CD14-positive monocyte (primary cell): ENCODE measurements at regions not wholly inside any gene's neighbourhood (a gene's known extent, or its start where the extent isn't known, plus 50 kb on each side); places are given as distances from the start of the nearest gene placed in this dataset.

Experiments
- DNase-seq, 3 donors: peaks; one replicate each; pipeline ENCODE4 v3.0.0-alpha.2; 2011 to 2022
- H2AFZ ChIP-seq: 2 replicates; pipeline ENCODE4 v1.6.0; 2012; ENCODE audit warnings: mild to moderate bottlenecking, low read depth, low read length, inconsistent platforms; ENCODE audit not compliant: insufficient read depth, poor library complexity, severe bottlenecking
- H3K27ac ChIP-seq, 2 donors: 1 replicate in 1 of 2; 2 replicates in 1 of 2; pipeline ENCODE4 v1.5.1; 2012 to 2013; ENCODE audit warnings: low read length in 2 of 2, control low read depth in 1 of 2, inconsistent platforms in 1 of 2, low read depth in 1 of 2, mild to moderate bottlenecking in 1 of 2
- H3K27me3 ChIP-seq, 2 donors: one replicate each; pipeline versions ENCODE4 v1.6.0 to v1.6.1; 2011 to 2013; ENCODE audit warnings: low read length in 2 of 2; ENCODE audit not compliant: control insufficient read depth in 2 of 2, insufficient read depth in 2 of 2
- H3K36me3 ChIP-seq, 2 donors: replicated peaks in 1 of 2; 1 replicate in 1 of 2; 2 replicates in 1 of 2; pipeline versions ENCODE4 v1.5.1 to v1.6.1; 2012 to 2013; ENCODE audit warnings: low read length in 2 of 2, control low read depth in 1 of 2, inconsistent platforms in 1 of 2, mild to moderate bottlenecking in 1 of 2; ENCODE audit not compliant: insufficient read depth in 2 of 2, control insufficient read depth in 1 of 2
- H3K4me1 ChIP-seq, 2 donors: 1 replicate in 1 of 2; 2 replicates in 1 of 2; pipeline versions ENCODE4 v1.5.1 to v1.6.1; 2012 to 2013; ENCODE audit warnings: low read length in 2 of 2, control low read depth in 1 of 2, inconsistent platforms in 1 of 2, mild to moderate bottlenecking in 1 of 2, moderate library complexity in 1 of 2; ENCODE audit not compliant: insufficient read depth in 2 of 2, control insufficient read depth in 1 of 2
- H3K4me2 ChIP-seq: replicated peaks from 2 replicates; pipeline ENCODE3; 2012; ENCODE audit warnings: low read length, moderate library complexity, mild to moderate bottlenecking; ENCODE audit not compliant: poor library complexity, severe bottlenecking; ENCODE audit errors: extremely low read depth
- H3K4me3 ChIP-seq, 3 experiments: fragments of 200-600 bp in 1 of 3; sonication (generic) in 1 of 3; replicated peaks in 1 of 3; 1 replicate in 2 of 3; 2 replicates in 1 of 3; pipeline ENCODE4 v1.5.1; 2011 to 2013; ENCODE audit warnings: low read length in 3 of 3, mild to moderate bottlenecking in 3 of 3, control low read depth in 2 of 3, low read depth in 2 of 3, inconsistent platforms in 1 of 3, moderate library complexity in 1 of 3
- H3K79me2 ChIP-seq: 2 replicates; pipeline ENCODE4 v1.6.0; 2012; ENCODE audit warnings: mild to moderate bottlenecking, control low read depth, inconsistent platforms, low read length, moderate library complexity; ENCODE audit not compliant: insufficient read depth
- H3K9ac ChIP-seq: 2 replicates; pipeline ENCODE4 v1.6.0; 2017; ENCODE audit warnings: low read length, mild to moderate bottlenecking; ENCODE audit not compliant: insufficient read depth, poor library complexity, severe bottlenecking
- H3K9me3 ChIP-seq, 2 donors: replicated peaks in 1 of 2; 1 replicate in 1 of 2; 2 replicates in 1 of 2; pipeline versions ENCODE4 v1.5.1 to v1.6.1; 2012 to 2013; ENCODE audit warnings: low read length in 2 of 2, control low read depth in 1 of 2; ENCODE audit not compliant: control insufficient read depth in 1 of 2, insufficient read depth in 1 of 2
- H4K20me1 ChIP-seq: 2 replicates; pipeline ENCODE4 v1.6.0; 2012; ENCODE audit warnings: mild to moderate bottlenecking, low read length, control low read depth, moderate library complexity; ENCODE audit not compliant: insufficient read depth
- H3K27ac Mint-ChIP-seq, 7 donors: one replicate each; pipeline ENCODE4 v1.8.0; 2020; ENCODE audit warnings: mild to moderate bottlenecking in 7 of 7, mixed read lengths in 7 of 7, moderate library complexity in 6 of 7, inconsistent platforms in 2 of 7
- H3K27me3 Mint-ChIP-seq, 3 donors: one replicate each; pipeline ENCODE4 v1.8.0; 2021 to 2022; ENCODE audit warnings: low read depth in 3 of 3, mild to moderate bottlenecking in 3 of 3, mixed read lengths in 3 of 3, moderate library complexity in 3 of 3, inconsistent platforms in 1 of 3
- H3K36me3 Mint-ChIP-seq, 2 donors: one replicate each; pipeline ENCODE4 v1.8.0; 2020; ENCODE audit warnings: mixed read lengths in 2 of 2, inconsistent platforms in 1 of 2, mild to moderate bottlenecking in 1 of 2
- H3K4me1 Mint-ChIP-seq: one replicate; pipeline ENCODE4 v1.8.0; 2020; ENCODE audit warnings: mild to moderate bottlenecking, mixed read lengths
- H3K4me3 Mint-ChIP-seq, 2 donors: one replicate each; pipeline ENCODE4 v1.8.0; 2020; ENCODE audit warnings: mild to moderate bottlenecking in 2 of 2, mixed read lengths in 2 of 2, moderate library complexity in 1 of 2
- H3K9me3 Mint-ChIP-seq, 7 donors: one replicate each; pipeline ENCODE4 v1.8.0; 2020 to 2022; ENCODE audit warnings: mixed read lengths in 7 of 7, mild to moderate bottlenecking in 6 of 7, moderate library complexity in 6 of 7, inconsistent platforms in 2 of 7
- WGBS: methylation state at CpG from one replicate; pipeline ENCODE4 v1.1.5; 2013; ENCODE audit warnings: missing lambda C conversion rate; ENCODE audit not compliant: insufficient coverage; 5-methylcytosine and 5-hydroxymethylcytosine counted together
- intact Hi-C, 2 donors: fragments of 100-400 bp; cut with micrococcal nuclease; formaldehyde crosslinking; loops; one replicate each; pipeline versions ENCODE4 v1.15.0 to v1.15.1; 2023
- TF ChIP-seq, protein P1 (sequence below): fragments of 200-600 bp; IDR thresholded peaks from one replicate; pipeline ENCODE4 v1.8.0; 2022; ENCODE audit warnings: antibody characterized with exemption, mild to moderate bottlenecking

DNA sequence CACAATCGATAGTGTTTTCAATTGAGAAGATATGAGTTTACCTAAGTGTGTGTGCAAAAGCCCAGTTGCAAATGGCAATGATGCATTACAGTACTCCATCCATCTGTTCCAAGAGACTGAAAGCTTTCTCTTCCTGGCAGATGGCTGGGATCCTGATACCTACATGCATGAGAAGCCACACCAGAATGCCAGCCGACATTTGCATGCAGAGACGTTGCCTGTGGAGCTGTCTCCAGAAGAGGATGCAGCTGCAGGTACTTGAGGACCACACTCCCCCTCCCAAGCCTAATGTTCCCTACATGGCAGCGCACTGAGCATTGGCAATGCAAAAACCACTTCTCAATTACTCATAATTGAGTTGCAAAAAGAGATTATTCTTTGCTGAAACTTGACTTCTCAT is 332.1 kb downstream of the WDR11 start:
- Mint-ChIP-seq H3K9me3 (peaks cover 0 to 5% (median 0%) of the 10 kb centered on the region in 7 donors), H3K27me3 (peaks cover 0 to 9% (median 3%) of the 10 kb centered on the region in 3 donors), H3K4me1 (no peaks in the 10 kb centered on the region), H3K4me3 (no peak overlapping the region), H3K27ac (no peak overlapping the region), H3K36me3 (no peaks in the 10 kb centered on the region)
- Histone ChIP-seq H3K9me3 (no peaks in the 10 kb centered on the region), H3K27me3 (no peaks in the 10 kb centered on the region), H4K20me1 (no peaks in the 10 kb centered on the region), H3K4me2 (no peak overlapping the region), H3K27ac (no peak overlapping the region), H3K79me2 (no peaks in the 10 kb centered on the region), H3K4me1 (no peaks in the 10 kb centered on the region), H3K4me3 (no peak overlapping the region), H2AFZ (no peak overlapping the region), H3K36me3 (no peaks in the 10 kb centered on the region), H3K9ac (no peak overlapping the region)
- no peak for DNase-seq
- intact Hi-C loops: no loop called here
- TF ChIP-seq, protein P1, sequence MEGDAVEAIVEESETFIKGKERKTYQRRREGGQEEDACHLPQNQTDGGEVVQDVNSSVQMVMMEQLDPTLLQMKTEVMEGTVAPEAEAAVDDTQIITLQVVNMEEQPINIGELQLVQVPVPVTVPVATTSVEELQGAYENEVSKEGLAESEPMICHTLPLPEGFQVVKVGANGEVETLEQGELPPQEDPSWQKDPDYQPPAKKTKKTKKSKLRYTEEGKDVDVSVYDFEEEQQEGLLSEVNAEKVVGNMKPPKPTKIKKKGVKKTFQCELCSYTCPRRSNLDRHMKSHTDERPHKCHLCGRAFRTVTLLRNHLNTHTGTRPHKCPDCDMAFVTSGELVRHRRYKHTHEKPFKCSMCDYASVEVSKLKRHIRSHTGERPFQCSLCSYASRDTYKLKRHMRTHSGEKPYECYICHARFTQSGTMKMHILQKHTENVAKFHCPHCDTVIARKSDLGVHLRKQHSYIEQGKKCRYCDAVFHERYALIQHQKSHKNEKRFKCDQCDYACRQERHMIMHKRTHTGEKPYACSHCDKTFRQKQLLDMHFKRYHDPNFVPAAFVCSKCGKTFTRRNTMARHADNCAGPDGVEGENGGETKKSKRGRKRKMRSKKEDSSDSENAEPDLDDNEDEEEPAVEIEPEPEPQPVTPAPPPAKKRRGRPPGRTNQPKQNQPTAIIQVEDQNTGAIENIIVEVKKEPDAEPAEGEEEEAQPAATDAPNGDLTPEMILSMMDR: no peak
- 54% methylated on average over 2 of the region's 4 CpGs for WGBS

DNA sequence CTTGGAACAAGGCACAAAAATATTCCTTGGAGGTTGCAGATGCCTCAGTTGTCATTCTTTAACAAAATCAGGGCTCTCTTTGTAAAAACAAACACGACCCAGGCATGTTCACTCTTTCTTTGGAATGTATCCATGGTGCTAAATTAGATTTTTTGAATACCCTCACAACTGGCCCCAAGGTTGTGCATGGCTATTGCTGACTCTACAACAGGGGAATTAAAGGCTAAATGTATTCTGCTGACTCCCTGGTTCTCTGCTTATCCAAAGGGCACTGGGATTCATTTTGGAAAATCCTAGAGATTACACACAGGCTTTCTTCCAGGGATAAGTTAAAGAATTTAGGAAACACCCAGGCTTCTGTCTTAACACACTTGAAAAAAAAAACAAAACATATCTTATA is 332.5 kb downstream of the WDR11 start:
- Mint-ChIP-seq H3K9me3 (peaks cover 0 to 4% (median 0%) of the 10 kb centered on the region in 7 donors), H3K4me1 (no peaks in the 10 kb centered on the region), H3K4me3 (no peak overlapping the region)

More for the DNA sequence above, 332.5 kb downstream of the WDR11 start:
- Mint-ChIP-seq H3K36me3 (no peaks in the 10 kb centered on the region), H3K27me3 (peaks cover 0 to 9% (median 3%) of the 10 kb centered on the region in 3 donors), H3K27ac (no peak overlapping the region)
- Histone ChIP-seq H3K4me3 (no peak overlapping the region), H3K79me2 (no peaks in the 10 kb centered on the region), H3K4me1 (no peaks in the 10 kb centered on the region), H3K4me2 (no peak overlapping the region), H3K27me3 (no peaks in the 10 kb centered on the region), H3K9ac (no peak overlapping the region), H2AFZ (no peak overlapping the region), H4K20me1 (no peaks in the 10 kb centered on the region), H3K27ac (no peak overlapping the region), H3K9me3 (no peaks in the 10 kb centered on the region), H3K36me3 (no peaks in the 10 kb centered on the region)
- intact Hi-C loops: no loop called here
- TF ChIP-seq, protein P1: no peak
- no peak for DNase-seq
- no CpG with 5 or more reads among the region's 1 CpG for WGBS
